ENCODE measurements at regions not wholly inside any gene's neighbourhood (a gene's known extent, or its start where the extent isn't known, plus 50 kb on each side); places are given as distances from the start of the nearest gene placed in this dataset.

DNA sequence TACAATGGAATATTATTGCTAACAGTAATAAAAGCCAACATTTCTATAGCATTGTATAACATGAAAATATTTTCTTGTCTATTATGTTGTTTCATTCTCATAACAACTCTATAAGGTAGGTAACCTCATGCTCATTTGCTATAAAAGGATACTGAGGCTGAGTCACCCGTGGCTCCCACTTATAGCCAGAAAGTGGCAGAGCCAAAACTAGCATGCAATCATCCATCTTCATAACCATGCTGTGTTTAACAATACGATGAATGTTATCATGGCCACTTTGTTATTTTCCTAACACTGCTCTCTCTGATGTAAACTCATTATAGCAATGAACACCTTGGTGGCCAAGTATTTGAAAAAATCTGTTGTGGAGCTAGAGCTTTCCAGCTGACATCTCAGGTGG is 80.8 kb upstream of the JUN start:
- TF ChIP-seq POLR2AphosphoS5 (IDR thresholded peaks at IDR 0.05; ENCODE audit: insufficient read depth in 1 of 2, low read depth in 1 of 2) (no peak), POLR2A (IDR thresholded peaks at IDR 0.05) (no peak)
- TF ChIP-seq, protein P1, sequence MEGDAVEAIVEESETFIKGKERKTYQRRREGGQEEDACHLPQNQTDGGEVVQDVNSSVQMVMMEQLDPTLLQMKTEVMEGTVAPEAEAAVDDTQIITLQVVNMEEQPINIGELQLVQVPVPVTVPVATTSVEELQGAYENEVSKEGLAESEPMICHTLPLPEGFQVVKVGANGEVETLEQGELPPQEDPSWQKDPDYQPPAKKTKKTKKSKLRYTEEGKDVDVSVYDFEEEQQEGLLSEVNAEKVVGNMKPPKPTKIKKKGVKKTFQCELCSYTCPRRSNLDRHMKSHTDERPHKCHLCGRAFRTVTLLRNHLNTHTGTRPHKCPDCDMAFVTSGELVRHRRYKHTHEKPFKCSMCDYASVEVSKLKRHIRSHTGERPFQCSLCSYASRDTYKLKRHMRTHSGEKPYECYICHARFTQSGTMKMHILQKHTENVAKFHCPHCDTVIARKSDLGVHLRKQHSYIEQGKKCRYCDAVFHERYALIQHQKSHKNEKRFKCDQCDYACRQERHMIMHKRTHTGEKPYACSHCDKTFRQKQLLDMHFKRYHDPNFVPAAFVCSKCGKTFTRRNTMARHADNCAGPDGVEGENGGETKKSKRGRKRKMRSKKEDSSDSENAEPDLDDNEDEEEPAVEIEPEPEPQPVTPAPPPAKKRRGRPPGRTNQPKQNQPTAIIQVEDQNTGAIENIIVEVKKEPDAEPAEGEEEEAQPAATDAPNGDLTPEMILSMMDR (IDR thresholded peaks at IDR 0.05): no peak
